ENCODE measurements at regions not wholly inside any gene's neighbourhood (a gene's known extent, or its start where the extent isn't known, plus 50 kb on each side); places are given as distances from the start of the nearest gene placed in this dataset.

DNA sequence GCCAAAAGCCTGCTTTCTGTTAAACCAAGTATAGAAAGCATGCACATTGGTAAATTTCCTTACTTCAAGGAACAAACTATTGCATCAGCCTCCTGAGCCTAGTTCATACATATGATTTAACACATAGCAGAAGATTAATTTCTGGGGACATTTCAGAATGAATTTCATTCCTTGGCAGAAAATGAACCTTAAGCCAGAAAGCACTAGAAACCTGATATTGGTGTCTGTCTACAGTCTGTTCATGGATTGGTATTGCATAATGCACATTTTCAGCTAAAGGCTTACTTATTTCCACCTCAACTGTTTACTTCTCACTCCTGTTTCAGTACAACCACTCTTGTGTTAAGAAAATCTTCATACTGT, 1471.8 kb upstream of the NUDT12 start:
- no peaks in the 10 kb centered on the region for H3K4me1 ChIP-seq
- H3K27ac ChIP-seq, result no peak overlapping the region
- TF ChIP-seq, protein P1, sequence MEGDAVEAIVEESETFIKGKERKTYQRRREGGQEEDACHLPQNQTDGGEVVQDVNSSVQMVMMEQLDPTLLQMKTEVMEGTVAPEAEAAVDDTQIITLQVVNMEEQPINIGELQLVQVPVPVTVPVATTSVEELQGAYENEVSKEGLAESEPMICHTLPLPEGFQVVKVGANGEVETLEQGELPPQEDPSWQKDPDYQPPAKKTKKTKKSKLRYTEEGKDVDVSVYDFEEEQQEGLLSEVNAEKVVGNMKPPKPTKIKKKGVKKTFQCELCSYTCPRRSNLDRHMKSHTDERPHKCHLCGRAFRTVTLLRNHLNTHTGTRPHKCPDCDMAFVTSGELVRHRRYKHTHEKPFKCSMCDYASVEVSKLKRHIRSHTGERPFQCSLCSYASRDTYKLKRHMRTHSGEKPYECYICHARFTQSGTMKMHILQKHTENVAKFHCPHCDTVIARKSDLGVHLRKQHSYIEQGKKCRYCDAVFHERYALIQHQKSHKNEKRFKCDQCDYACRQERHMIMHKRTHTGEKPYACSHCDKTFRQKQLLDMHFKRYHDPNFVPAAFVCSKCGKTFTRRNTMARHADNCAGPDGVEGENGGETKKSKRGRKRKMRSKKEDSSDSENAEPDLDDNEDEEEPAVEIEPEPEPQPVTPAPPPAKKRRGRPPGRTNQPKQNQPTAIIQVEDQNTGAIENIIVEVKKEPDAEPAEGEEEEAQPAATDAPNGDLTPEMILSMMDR (IDR thresholded peaks at IDR 0.05), result no peak
- DNase-seq, result no peak
- intact Hi-C loops (cut with DNase I; ENCODE audit: low total_unique reads), result no loop called here
- H3K9me3 ChIP-seq, result peaks cover 0 to 8% (median 0%) of the 10 kb centered on the region in 3 donors
- H3K4me3 ChIP-seq, result no peak overlapping the region
- no peaks in the 10 kb centered on the region for H3K27me3 ChIP-seq
- no peaks in the 10 kb centered on the region for H3K36me3 ChIP-seq

DNA sequence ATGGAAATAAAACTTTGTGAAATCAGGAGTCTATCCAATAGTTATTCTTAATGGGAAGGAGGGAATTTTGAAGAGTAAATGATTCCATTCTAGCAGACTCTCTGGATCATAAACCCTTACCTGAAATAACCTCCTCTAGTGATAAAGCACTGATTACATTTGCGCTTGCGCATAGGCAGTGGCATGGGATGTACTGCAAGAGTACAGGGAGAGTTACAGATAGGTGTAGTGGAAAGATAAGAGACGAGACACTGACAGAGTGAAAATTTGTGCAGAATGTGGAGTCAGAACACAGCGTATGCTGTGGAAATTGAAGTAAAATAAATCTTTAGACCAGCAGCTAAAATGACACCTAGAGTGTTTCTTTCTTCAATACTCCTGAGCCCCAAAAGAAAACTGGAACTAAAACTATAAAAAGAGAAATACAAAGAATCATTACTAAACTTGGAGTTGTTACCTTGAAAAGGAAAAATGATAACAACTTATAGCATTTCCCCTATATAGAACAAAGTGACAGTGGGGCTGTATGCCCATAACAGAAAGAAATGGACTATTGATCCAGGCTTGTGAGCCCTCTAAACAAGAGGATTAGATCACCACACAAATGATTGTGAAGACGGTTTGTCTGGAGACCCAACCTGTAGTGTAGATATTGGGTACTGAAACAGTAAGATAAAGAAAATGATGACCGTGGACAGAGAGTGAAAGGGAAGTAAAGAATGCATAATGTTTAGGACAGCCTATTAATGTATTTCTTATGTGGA, 1471.2 kb upstream of the NUDT12 start:
- Histone ChIP-seq H3K4me3 (no peak overlapping the region), H3K27me3 (no peaks in the 10 kb centered on the region), H3K9me3 (peaks cover 0 to 8% (median 0%) of the 10 kb centered on the region in 3 donors), H3K36me3 (no peaks in the 10 kb centered on the region), H3K4me1 (no peaks in the 10 kb centered on the region), H3K27ac (no peak overlapping the region)
- TF ChIP-seq, protein P1 (IDR thresholded peaks at IDR 0.05), result no peak
- intact Hi-C loops (cut with DNase I; ENCODE audit: low total_unique reads), result no loop called here
- no peak for DNase-seq

DNA sequence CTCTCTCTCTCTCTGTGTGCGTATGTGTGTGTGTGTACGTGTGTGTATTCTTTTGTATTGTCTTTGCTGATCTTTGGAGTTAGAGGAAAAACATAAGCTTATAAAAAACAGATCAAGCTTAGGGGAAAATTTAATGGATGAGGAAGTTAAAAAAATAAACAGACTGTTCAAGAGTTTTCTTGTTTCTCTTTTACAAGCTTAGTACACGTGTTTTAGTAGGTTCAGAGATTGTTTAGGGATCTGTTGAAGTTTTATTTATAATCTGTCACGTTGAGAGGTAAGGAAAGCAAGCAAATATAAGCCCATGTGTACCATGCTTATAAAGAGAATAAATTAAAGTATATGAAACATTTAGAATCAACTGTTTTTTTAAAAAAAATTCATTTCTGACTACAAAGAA, 1470.3 kb upstream of the NUDT12 start:
- intact Hi-C loops (cut with DNase I; ENCODE audit: low total_unique reads), result no loop called here

DNA sequence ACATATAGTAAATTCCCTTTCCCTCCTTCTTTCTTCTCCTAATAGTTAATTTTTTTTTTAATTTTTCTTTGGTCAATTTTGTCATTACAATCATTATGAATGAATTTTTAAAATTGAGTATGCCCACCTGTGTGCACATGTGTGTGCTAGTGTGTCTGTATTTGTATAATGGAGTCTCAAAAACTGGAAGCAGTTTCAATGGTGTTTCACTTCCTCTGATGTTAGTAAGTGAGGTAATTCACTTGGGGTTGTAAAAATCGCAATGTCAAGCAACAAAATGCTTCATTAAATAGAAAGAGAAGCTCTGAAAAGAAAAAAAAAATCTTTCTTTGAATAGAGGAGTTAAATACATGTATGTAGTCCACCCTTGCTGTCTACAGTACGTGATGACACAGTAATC, 1467.6 kb upstream of the NUDT12 start:
- TF ChIP-seq, protein P1 (IDR thresholded peaks at IDR 0.05), result no peak
- H3K9me3 ChIP-seq, result no peaks in the 10 kb centered on the region
- H3K36me3 ChIP-seq, result no peaks in the 10 kb centered on the region
- H3K27ac ChIP-seq, result no peak overlapping the region
- no peak overlapping the region for H3K4me3 ChIP-seq
- H3K27me3 ChIP-seq, result no peaks in the 10 kb centered on the region
- H3K4me1 ChIP-seq, result no peaks in the 10 kb centered on the region
- intact Hi-C loops (cut with DNase I; ENCODE audit: low total_unique reads), result no loop called here
- no peak for DNase-seq

More for the DNA sequence above, 1470.3 kb upstream of the NUDT12 start:
- no peak overlapping the region for H3K4me3 ChIP-seq
- TF ChIP-seq, protein P1 (IDR thresholded peaks at IDR 0.05), result no peak
- H3K36me3 ChIP-seq, result no peaks in the 10 kb centered on the region
- H3K4me1 ChIP-seq, result no peaks in the 10 kb centered on the region
- no peak overlapping the region for H3K27ac ChIP-seq
- no peaks in the 10 kb centered on the region for H3K27me3 ChIP-seq
- peaks cover 0 to 8% (median 0%) of the 10 kb centered on the region in 3 donors for H3K9me3 ChIP-seq
- no peak for DNase-seq

DNA sequence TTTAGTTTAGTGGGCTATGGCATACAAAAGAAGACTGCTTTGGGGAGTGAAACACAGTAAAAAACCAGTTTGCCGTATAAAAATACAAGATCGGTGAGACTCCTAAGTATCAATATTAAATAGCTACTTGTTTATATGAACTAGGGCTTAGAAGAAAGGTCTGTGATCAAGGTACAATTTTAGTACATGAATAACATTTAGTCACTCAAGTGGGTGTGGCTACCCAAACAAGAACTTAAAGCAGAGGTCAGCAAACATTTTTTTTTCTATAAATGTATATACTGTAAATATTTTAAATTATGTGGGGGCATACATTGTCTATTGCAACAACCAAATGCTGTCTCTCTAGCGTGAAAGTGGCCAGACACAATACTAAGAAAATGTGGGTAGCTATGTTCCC, 1452.5 kb upstream of the NUDT12 start:
- Histone ChIP-seq H3K9me3 (no peaks in the 10 kb centered on the region), H3K4me3 (no peak overlapping the region), H3K4me1 (no peaks in the 10 kb centered on the region), H3K27me3 (no peaks in the 10 kb centered on the region), H3K27ac (no peak overlapping the region), H3K36me3 (no peaks in the 10 kb centered on the region)
- intact Hi-C loops (cut with DNase I; ENCODE audit: low total_unique reads), result no loop called here
- no peak for DNase-seq
- TF ChIP-seq, protein P1 (IDR thresholded peaks at IDR 0.05), result no peak
